Esophagus squamous epithelium (tissue), 4 donors: ENCODE measurements at regions not wholly inside any gene's neighbourhood (a gene's known extent, or its start where the extent isn't known, plus 50 kb on each side); places are given as distances from the start of the nearest gene placed in this dataset.

ENCODE experiments used
- POLR2A ChIP-seq, 4 donors: fragments of 450-650 bp; IDR thresholded peaks; one replicate each; pipeline ENCODE4 v1.6.1; 2017; ENCODE audit warnings: antibody characterized with exemption in 4 of 4, mild to moderate bottlenecking in 4 of 4, moderate library complexity in 3 of 4
- TF ChIP-seq, protein P1 (sequence below), 6 experiments: fragments of 450-650 bp in 4 of 6; fragments of 200-600 bp in 2 of 6; sonication (generic) in 2 of 6; IDR thresholded peaks; one replicate each; pipeline ENCODE4 v1.5.1; 2016 to 2019; ENCODE audit warnings: antibody characterized with exemption in 6 of 6, mild to moderate bottlenecking in 4 of 6, moderate library complexity in 4 of 6

DNA sequence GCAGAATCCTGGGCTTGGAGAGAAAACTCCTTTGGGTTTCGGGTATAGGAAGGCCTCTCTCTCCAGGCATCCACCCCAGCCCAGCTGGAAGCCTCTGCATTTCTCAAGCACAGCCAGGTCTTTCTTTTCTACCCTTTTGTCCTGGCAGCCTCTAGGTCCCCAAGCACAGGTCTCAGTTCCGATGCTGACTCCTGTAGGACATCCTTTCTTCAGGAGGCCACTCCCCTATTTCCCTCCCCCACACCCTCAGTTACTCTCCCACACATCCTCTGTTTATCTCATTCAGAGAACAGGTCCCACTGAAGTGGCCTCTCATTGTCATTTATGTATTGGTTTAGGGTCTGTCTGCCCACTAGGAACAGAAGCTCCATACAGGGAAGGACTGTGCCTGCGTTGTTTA, 352.6 kb downstream of the VRK1 start:
- TF ChIP-seq, protein P1, sequence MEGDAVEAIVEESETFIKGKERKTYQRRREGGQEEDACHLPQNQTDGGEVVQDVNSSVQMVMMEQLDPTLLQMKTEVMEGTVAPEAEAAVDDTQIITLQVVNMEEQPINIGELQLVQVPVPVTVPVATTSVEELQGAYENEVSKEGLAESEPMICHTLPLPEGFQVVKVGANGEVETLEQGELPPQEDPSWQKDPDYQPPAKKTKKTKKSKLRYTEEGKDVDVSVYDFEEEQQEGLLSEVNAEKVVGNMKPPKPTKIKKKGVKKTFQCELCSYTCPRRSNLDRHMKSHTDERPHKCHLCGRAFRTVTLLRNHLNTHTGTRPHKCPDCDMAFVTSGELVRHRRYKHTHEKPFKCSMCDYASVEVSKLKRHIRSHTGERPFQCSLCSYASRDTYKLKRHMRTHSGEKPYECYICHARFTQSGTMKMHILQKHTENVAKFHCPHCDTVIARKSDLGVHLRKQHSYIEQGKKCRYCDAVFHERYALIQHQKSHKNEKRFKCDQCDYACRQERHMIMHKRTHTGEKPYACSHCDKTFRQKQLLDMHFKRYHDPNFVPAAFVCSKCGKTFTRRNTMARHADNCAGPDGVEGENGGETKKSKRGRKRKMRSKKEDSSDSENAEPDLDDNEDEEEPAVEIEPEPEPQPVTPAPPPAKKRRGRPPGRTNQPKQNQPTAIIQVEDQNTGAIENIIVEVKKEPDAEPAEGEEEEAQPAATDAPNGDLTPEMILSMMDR (IDR thresholded peaks at IDR 0.05): no peak
- TF ChIP-seq POLR2A (IDR thresholded peaks at IDR 0.05): no peak
